ENCODE measurements at regions not wholly inside any gene's neighbourhood (a gene's known extent, or its start where the extent isn't known, plus 50 kb on each side); places are given as distances from the start of the nearest gene placed in this dataset.

- H3K9ac ChIP-seq (ENCODE audit: insufficient read length, low read depth), result no peak overlapping the region
- H3K4me1 ChIP-seq (ENCODE audit: insufficient read depth, insufficient read length), result no peaks in the 10 kb centered on the region
- no peaks in the 10 kb centered on the region for H3K36me3 ChIP-seq (ENCODE audit: insufficient read depth, insufficient read length, low read length)
- H3K9me3 ChIP-seq (ENCODE audit: insufficient read depth, low read length), result no peaks in the 10 kb centered on the region
- no peak for DNase-seq (ENCODE audit: low read depth, low spot score)
- TF ChIP-seq ZNF274 (IDR thresholded peaks at IDR 0.05; ENCODE audit: low read depth, low read length) (no peak), YY1 (IDR thresholded peaks at IDR 0.05; ENCODE audit: insufficient read depth, insufficient read length) (no peak), SUZ12 (IDR thresholded peaks at IDR 0.05; ENCODE audit: extremely low read depth, insufficient read depth, insufficient read length) (no peak)
- H3K27me3 ChIP-seq (ENCODE audit: insufficient read depth, insufficient read length), result peaks cover 19% of the 10 kb centered on the region
- no peak overlapping the region for H3K4me3 ChIP-seq (ENCODE audit: insufficient read length, low read depth)
Observed at GRCh38 chr2:41828052-41828643, 219.7 kb upstream of the PKDCC start.

- Histone ChIP-seq H3K4me1 (ENCODE audit: insufficient read depth, insufficient read length) (no peaks in the 10 kb centered on the region), H3K9me3 (ENCODE audit: insufficient read depth, low read length) (no peaks in the 10 kb centered on the region), H3K27me3 (ENCODE audit: insufficient read depth, insufficient read length) (peaks cover 26% of the 10 kb centered on the region), H3K9ac (ENCODE audit: insufficient read length, low read depth) (no peak overlapping the region), H3K4me3 (ENCODE audit: insufficient read length, low read depth) (no peak overlapping the region), H3K36me3 (ENCODE audit: insufficient read depth, insufficient read length, low read length) (no peaks in the 10 kb centered on the region)
- TF ChIP-seq SUZ12 (IDR thresholded peaks at IDR 0.05; ENCODE audit: extremely low read depth, insufficient read depth, insufficient read length), result no peak
- TF ChIP-seq YY1 (IDR thresholded peaks at IDR 0.05; ENCODE audit: insufficient read depth, insufficient read length), result no peak
- no peak for TF ChIP-seq ZNF274 (IDR thresholded peaks at IDR 0.05; ENCODE audit: low read depth, low read length)
- no peak for DNase-seq (ENCODE audit: low read depth, low spot score)
Observed at GRCh38 chr2:41829052-41829451, 218.8 kb upstream of the PKDCC start.

GRCh38 chr2:41830600-41830999 lies 217.2 kb upstream of the PKDCC start:
- H3K36me3 ChIP-seq (ENCODE audit: insufficient read depth, insufficient read length, low read length), result no peaks in the 10 kb centered on the region
- H3K9ac ChIP-seq (ENCODE audit: insufficient read length, low read depth), result no peak overlapping the region
- H3K9me3 ChIP-seq (ENCODE audit: insufficient read depth, low read length), result no peaks in the 10 kb centered on the region
- no peak for DNase-seq (ENCODE audit: low read depth, low spot score)
- no peaks in the 10 kb centered on the region for H3K4me1 ChIP-seq (ENCODE audit: insufficient read depth, insufficient read length)
- TF ChIP-seq SUZ12 (IDR thresholded peaks at IDR 0.05; ENCODE audit: extremely low read depth, insufficient read depth, insufficient read length), result no peak
- no peak for TF ChIP-seq YY1 (IDR thresholded peaks at IDR 0.05; ENCODE audit: insufficient read depth, insufficient read length)
- peaks cover 41% of the 10 kb centered on the region for H3K27me3 ChIP-seq (ENCODE audit: insufficient read depth, insufficient read length)
- no peak overlapping the region for H3K4me3 ChIP-seq (ENCODE audit: insufficient read length, low read depth)

GRCh38 chr2:41832218-41832617 lies 215.6 kb upstream of the PKDCC start:
- no peak for TF ChIP-seq SUZ12 (IDR thresholded peaks at IDR 0.05; ENCODE audit: extremely low read depth, insufficient read depth, insufficient read length)
- no peak for TF ChIP-seq YY1 (IDR thresholded peaks at IDR 0.05; ENCODE audit: insufficient read depth, insufficient read length)
- no peak for TF ChIP-seq ZNF274 (IDR thresholded peaks at IDR 0.05; ENCODE audit: low read depth, low read length)
- Histone ChIP-seq H3K9ac (ENCODE audit: insufficient read length, low read depth) (no peak overlapping the region), H3K9me3 (ENCODE audit: insufficient read depth, low read length) (no peaks in the 10 kb centered on the region), H3K27me3 (ENCODE audit: insufficient read depth, insufficient read length) (peaks cover 42% of the 10 kb centered on the region), H3K36me3 (ENCODE audit: insufficient read depth, insufficient read length, low read length) (no peaks in the 10 kb centered on the region), H3K4me3 (ENCODE audit: insufficient read length, low read depth) (no peak overlapping the region), H3K4me1 (ENCODE audit: insufficient read depth, insufficient read length) (no peaks in the 10 kb centered on the region)
- no peak for DNase-seq (ENCODE audit: low read depth, low spot score)

- Histone ChIP-seq H3K4me3 (ENCODE audit: insufficient read length, low read depth) (no peak overlapping the region), H3K9ac (ENCODE audit: insufficient read length, low read depth) (no peak overlapping the region), H3K4me1 (ENCODE audit: insufficient read depth, insufficient read length) (no peaks in the 10 kb centered on the region), H3K36me3 (ENCODE audit: insufficient read depth, insufficient read length, low read length) (no peaks in the 10 kb centered on the region), H3K9me3 (ENCODE audit: insufficient read depth, low read length) (no peaks in the 10 kb centered on the region), H3K27me3 (ENCODE audit: insufficient read depth, insufficient read length) (peaks cover 62% of the 10 kb centered on the region)
- TF ChIP-seq ZNF274 (IDR thresholded peaks at IDR 0.05; ENCODE audit: low read depth, low read length) (no peak), YY1 (IDR thresholded peaks at IDR 0.05; ENCODE audit: insufficient read depth, insufficient read length) (no peak), SUZ12 (IDR thresholded peaks at IDR 0.05; ENCODE audit: extremely low read depth, insufficient read depth, insufficient read length) (no peak)
- no peak for DNase-seq (ENCODE audit: low read depth, low spot score)
Observed at GRCh38 chr2:41835401-41835800, 212.4 kb upstream of the PKDCC start.

GRCh38 chr2:41836948-41837347 lies 210.9 kb upstream of the PKDCC start:
- no peaks in the 10 kb centered on the region for H3K4me1 ChIP-seq (ENCODE audit: insufficient read depth, insufficient read length)
- no peaks in the 10 kb centered on the region for H3K9me3 ChIP-seq (ENCODE audit: insufficient read depth, low read length)
- no peaks in the 10 kb centered on the region for H3K36me3 ChIP-seq (ENCODE audit: insufficient read depth, insufficient read length, low read length)
- TF ChIP-seq ZNF274 (IDR thresholded peaks at IDR 0.05; ENCODE audit: low read depth, low read length), result no peak
- TF ChIP-seq YY1 (IDR thresholded peaks at IDR 0.05; ENCODE audit: insufficient read depth, insufficient read length), result no peak
- TF ChIP-seq SUZ12 (IDR thresholded peaks at IDR 0.05; ENCODE audit: extremely low read depth, insufficient read depth, insufficient read length), result no peak
- H3K27me3 ChIP-seq (ENCODE audit: insufficient read depth, insufficient read length), result peaks cover 65% of the 10 kb centered on the region
- no peak overlapping the region for H3K4me3 ChIP-seq (ENCODE audit: insufficient read length, low read depth)
- no peak overlapping the region for H3K9ac ChIP-seq (ENCODE audit: insufficient read length, low read depth)
- peak; percentile 38 for DNase-seq (ENCODE audit: low read depth, low spot score)

- no peak overlapping the region for H3K9ac ChIP-seq (ENCODE audit: insufficient read length, low read depth)
- no peaks in the 10 kb centered on the region for H3K36me3 ChIP-seq (ENCODE audit: insufficient read depth, insufficient read length, low read length)
- DNase-seq (ENCODE audit: low read depth, low spot score), result no peak
- TF ChIP-seq SUZ12 (IDR thresholded peaks at IDR 0.05; ENCODE audit: extremely low read depth, insufficient read depth, insufficient read length), result no peak
- H3K4me3 ChIP-seq (ENCODE audit: insufficient read length, low read depth), result no peak overlapping the region
- H3K4me1 ChIP-seq (ENCODE audit: insufficient read depth, insufficient read length), result no peaks in the 10 kb centered on the region
- no peaks in the 10 kb centered on the region for H3K9me3 ChIP-seq (ENCODE audit: insufficient read depth, low read length)
- H3K27me3 ChIP-seq (ENCODE audit: insufficient read depth, insufficient read length), result peaks cover 66% of the 10 kb centered on the region
Observed at GRCh38 chr2:41837610-41838009, 210.2 kb upstream of the PKDCC start.

All from NT2/D1 (cell line).